Colonic mucosa (tissue), 4 donors: ENCODE measurements at regions not wholly inside any gene's neighbourhood (a gene's known extent, or its start where the extent isn't known, plus 50 kb on each side); places are given as distances from the start of the nearest gene placed in this dataset.

Experiments
- DNase-seq: peaks from one replicate; pipeline ENCODE4 v3.0.0-alpha.2; 2020
- H3K27ac ChIP-seq: fragments of 200-600 bp; one replicate; pipeline ENCODE4 v1.8.0; 2021
- H3K27me3 ChIP-seq: fragments of 200-600 bp; one replicate; pipeline ENCODE4 v1.8.0; 2021
- H3K36me3 ChIP-seq: fragments of 200-600 bp; one replicate; pipeline ENCODE4 v1.8.0; 2021
- H3K4me1 ChIP-seq: fragments of 200-600 bp; one replicate; pipeline ENCODE4 v1.8.0; 2021; ENCODE audit warnings: mild to moderate bottlenecking
- H3K4me3 ChIP-seq: fragments of 200-600 bp; one replicate; pipeline ENCODE4 v1.8.0; 2021
- H3K9ac ChIP-seq, 2 donors: one replicate each; pipeline ENCODE4 v1.7.0; 2013; ENCODE audit warnings: control low read depth in 2 of 2, low read depth in 2 of 2, low read length in 2 of 2
- H3K9me3 ChIP-seq: fragments of 200-600 bp; one replicate; pipeline ENCODE4 v1.8.0; 2021
- CTCF ChIP-seq: fragments of 200-600 bp; IDR thresholded peaks from one replicate; pipeline ENCODE4 v1.8.0; 2022; ENCODE audit warnings: antibody characterized with exemption, mild to moderate bottlenecking
- intact Hi-C: fragments of 100-400 bp; cut with DNase I; formaldehyde crosslinking; loops from one replicate; pipeline ENCODE4 v1.14.1; 2022
- donor health status: healthy.
- donor health status: DM: no; HTN: no; CAD: no.
- donor health status: DM: no; HTN: no; CAD: no.

- intact Hi-C loops: no loop called here
- Histone ChIP-seq H3K4me3 (no peak overlapping the region), H3K9ac (no peak overlapping the region), H3K36me3 (no peaks in the 10 kb centered on the region), H3K9me3 (no peaks in the 10 kb centered on the region), H3K4me1 (no peaks in the 10 kb centered on the region), H3K27me3 (no peaks in the 10 kb centered on the region), H3K27ac (no peak overlapping the region)
- DNase-seq: no peak
- TF ChIP-seq CTCF: no peak
Observed at GRCh38 chr1:95504321-95504720, 270.3 kb downstream of the RWDD3 start.

GRCh38 chr1:95506736-95507414, 272.9 kb downstream of the RWDD3 start:
- Histone ChIP-seq H3K27ac (no peak overlapping the region), H3K27me3 (no peaks in the 10 kb centered on the region), H3K36me3 (no peaks in the 10 kb centered on the region), H3K9ac (no peak overlapping the region), H3K4me1 (no peaks in the 10 kb centered on the region), H3K9me3 (no peaks in the 10 kb centered on the region), H3K4me3 (no peak overlapping the region)
- intact Hi-C loops: no loop called here
- TF ChIP-seq CTCF: no peak
- no peak for DNase-seq

- no peak for TF ChIP-seq CTCF
- Histone ChIP-seq H3K9me3 (no peaks in the 10 kb centered on the region), H3K36me3 (no peaks in the 10 kb centered on the region), H3K27me3 (no peaks in the 10 kb centered on the region), H3K4me3 (no peak overlapping the region), H3K9ac (no peak overlapping the region), H3K27ac (no peak overlapping the region), H3K4me1 (no peaks in the 10 kb centered on the region)
- no peak for DNase-seq
- intact Hi-C loops: no loop called here
Observed at GRCh38 chr1:95509989-95510388, 276.0 kb downstream of the RWDD3 start.

GRCh38 chr1:95512925-95513324, 278.9 kb downstream of the RWDD3 start:
- Histone ChIP-seq H3K9me3 (no peaks in the 10 kb centered on the region), H3K36me3 (no peaks in the 10 kb centered on the region), H3K9ac (no peak overlapping the region), H3K4me1 (no peaks in the 10 kb centered on the region), H3K27me3 (no peaks in the 10 kb centered on the region), H3K27ac (no peak overlapping the region), H3K4me3 (no peak overlapping the region)
- no peak for TF ChIP-seq CTCF
- intact Hi-C loops: no loop called here
- DNase-seq: no peak

GRCh38 chr1:95517506-95517905, 283.5 kb downstream of the RWDD3 start:
- Histone ChIP-seq H3K4me3 (no peak overlapping the region), H3K9ac (no peak overlapping the region), H3K27me3 (no peaks in the 10 kb centered on the region), H3K9me3 (no peaks in the 10 kb centered on the region), H3K27ac (no peak overlapping the region), H3K36me3 (no peaks in the 10 kb centered on the region), H3K4me1 (no peaks in the 10 kb centered on the region)
- DNase-seq: no peak
- TF ChIP-seq CTCF: no peak
- intact Hi-C loops: no loop called here
